HG02759 (cell line): ENCODE measurements at regions not wholly inside any gene's neighbourhood (a gene's known extent, or its start where the extent isn't known, plus 50 kb on each side); places are given as distances from the start of the nearest gene placed in this dataset.
A peak's percentile ranks its signal among the peaks of the same experiment; 100 is the strongest.

ENCODE experiments used
- ATAC-seq: cut with Tn5 transposase; IDR thresholded peaks from one replicate; pipeline ENCODE4 v1.9.1; 2021; ENCODE audit warnings: mild to moderate bottlenecking, moderate library complexity; ENCODE audit not compliant: unreplicated experiment

GRCh38 chr12:92504594-92504981 is 198.2 kb upstream of the PLEKHG7 start:
- no peak for ATAC-seq

- ATAC-seq: no peak
These were observed 198.7 kb upstream of the PLEKHG7 start for GRCh38 chr12:92503971-92504593.

GRCh38 chr12:92503029-92503931 is 199.5 kb upstream of the PLEKHG7 start:
- peak; percentile 73 for ATAC-seq

GRCh38 chr12:92502417-92503028 is 200.3 kb upstream of the PLEKHG7 start:
- peak; percentile 43 for ATAC-seq

GRCh38 chr12:92496790-92497189 is 206.0 kb upstream of the PLEKHG7 start:
- peak; percentile 74 for ATAC-seq

- ATAC-seq: no peak
These were observed 207.7 kb upstream of the PLEKHG7 start for GRCh38 chr12:92495108-92495507.

- peak; percentile 67 for ATAC-seq
These were observed 209.0 kb upstream of the PLEKHG7 start for GRCh38 chr12:92493816-92494215.

- ATAC-seq: no peak
These were observed 209.8 kb upstream of the PLEKHG7 start for GRCh38 chr12:92492995-92493394.

- ATAC-seq: no peak
These were observed 210.5 kb upstream of the PLEKHG7 start for GRCh38 chr12:92492291-92492690.

- no peak for ATAC-seq
These were observed 213.0 kb upstream of the PLEKHG7 start for GRCh38 chr12:92489781-92490180.

- ATAC-seq: no peak
These were observed 214.1 kb upstream of the PLEKHG7 start for GRCh38 chr12:92488735-92489134.

GRCh38 chr12:92487138-92487485 is 215.7 kb upstream of the PLEKHG7 start:
- ATAC-seq: no peak

GRCh38 chr12:92486443-92487137 is 216.2 kb upstream of the PLEKHG7 start:
- ATAC-seq: no peak

- ATAC-seq: no peak
These were observed 217.1 kb upstream of the PLEKHG7 start for GRCh38 chr12:92485351-92486348.

GRCh38 chr12:92482599-92482998 is 220.2 kb upstream of the PLEKHG7 start:
- no peak for ATAC-seq

GRCh38 chr12:92481066-92481465 is 221.7 kb upstream of the PLEKHG7 start:
- no peak for ATAC-seq

GRCh38 chr12:92478692-92479091 is 224.1 kb upstream of the PLEKHG7 start:
- no peak for ATAC-seq

GRCh38 chr12:92476844-92477243 is 225.9 kb upstream of the PLEKHG7 start:
- no peak for ATAC-seq

- ATAC-seq: no peak
These were observed 229.2 kb upstream of the PLEKHG7 start for GRCh38 chr12:92473564-92473963.

GRCh38 chr12:92472201-92472600 is 230.6 kb upstream of the PLEKHG7 start:
- ATAC-seq: no peak
